ENCODE measurements at regions not wholly inside any gene's neighbourhood (a gene's known extent, or its start where the extent isn't known, plus 50 kb on each side); places are given as distances from the start of the nearest gene placed in this dataset.

DNA sequence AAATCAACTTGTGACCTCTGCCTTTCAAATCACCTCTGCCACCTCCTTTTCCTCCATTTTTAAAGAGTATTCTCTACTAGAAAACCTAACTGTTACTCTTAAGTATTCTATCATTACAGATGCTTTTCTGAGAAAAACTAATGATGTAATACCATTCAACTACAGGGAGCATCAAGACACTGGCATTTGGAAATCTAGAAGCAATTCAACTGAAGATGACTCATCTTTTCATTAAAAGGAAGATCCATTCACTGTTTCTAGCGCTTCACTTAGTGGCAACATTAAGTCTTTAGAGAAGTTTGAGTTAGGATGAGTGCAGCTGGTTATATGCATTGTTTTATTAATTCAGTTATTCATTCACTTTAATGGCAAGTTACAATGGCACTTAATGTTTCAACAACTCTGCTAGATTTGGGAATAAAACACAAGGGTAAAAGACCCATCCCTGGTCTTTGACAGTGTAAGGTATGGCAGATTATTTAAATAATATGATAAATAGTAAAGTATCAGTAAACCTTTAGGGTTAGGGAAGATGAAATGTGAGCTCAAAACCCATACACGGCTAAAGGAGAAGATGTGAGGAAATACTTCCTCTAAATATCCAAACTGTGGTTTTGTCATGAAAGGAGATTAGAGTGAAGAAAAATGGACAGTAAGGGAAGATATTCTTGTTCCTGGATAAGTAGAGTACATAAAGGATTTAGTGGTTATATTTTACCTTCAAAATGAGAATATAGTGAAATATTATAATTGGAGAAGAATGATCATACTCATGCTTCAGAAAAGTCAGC lies 61.7 kb downstream of the KCNJ2 start:
- no peak for DNase-seq (ENCODE audit: low read depth in 2 of 2)

DNA sequence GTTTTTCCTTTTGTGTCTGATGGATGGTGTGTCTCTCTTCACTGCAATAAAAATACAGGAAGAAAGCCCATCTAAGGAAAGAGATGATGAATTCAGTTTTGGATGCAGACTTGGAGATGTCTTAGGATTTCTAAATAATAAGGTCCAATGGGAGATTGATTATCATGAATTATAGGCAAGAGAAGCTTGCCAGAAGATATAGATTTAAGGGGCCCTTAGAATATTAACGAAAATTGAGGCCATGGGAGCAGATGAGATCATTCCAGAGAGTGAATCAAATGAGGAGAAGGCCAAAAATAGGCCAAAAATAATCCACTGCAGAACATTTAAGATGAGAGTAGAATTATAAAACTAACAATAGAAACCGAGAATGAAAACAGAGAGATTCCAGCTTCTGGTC lies 63.1 kb downstream of the KCNJ2 start:
- DNase-seq (ENCODE audit: low read depth in 2 of 2), result no peak

DNA sequence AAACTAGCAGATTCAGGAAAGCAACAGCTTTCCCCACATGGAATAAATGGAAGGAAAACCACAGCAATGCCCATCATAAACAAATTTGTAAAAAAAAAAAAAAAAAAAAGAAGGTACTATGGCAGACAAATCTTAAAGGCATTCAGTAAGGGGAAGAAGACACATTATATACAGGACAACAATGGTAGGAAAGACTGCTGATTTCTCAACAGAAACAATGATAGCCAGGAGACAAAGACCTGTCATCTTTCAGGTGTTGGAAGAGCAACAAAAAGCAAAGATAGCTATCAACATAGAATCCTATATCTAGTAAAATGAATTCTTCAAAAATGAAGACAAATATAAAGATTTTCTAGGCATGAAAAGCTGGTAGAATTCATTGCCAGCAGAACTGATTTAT lies 65.9 kb downstream of the KCNJ2 start:
- DNase-seq (ENCODE audit: low read depth in 2 of 2), result no peak

DNA sequence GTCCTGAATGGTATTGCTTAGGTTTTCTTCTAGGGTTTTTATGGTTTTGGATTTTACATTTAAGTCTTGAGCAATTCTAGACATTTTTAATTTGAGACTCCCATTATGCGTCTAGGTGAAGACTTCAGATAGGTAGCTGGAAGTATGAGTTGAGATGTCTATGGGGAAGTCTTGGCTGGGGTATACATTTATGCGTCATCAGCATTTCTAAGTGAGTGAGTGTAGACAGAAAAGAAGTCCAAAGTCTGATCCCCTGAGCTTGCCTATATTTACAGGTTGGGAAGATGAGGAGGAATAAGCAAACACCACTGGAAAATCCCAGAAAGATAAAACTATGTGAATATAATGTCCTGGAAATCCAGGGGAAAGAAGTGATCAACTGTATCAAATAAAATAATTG lies 68.9 kb downstream of the KCNJ2 start:
- no peak for DNase-seq (ENCODE audit: low read depth in 2 of 2)

DNA sequence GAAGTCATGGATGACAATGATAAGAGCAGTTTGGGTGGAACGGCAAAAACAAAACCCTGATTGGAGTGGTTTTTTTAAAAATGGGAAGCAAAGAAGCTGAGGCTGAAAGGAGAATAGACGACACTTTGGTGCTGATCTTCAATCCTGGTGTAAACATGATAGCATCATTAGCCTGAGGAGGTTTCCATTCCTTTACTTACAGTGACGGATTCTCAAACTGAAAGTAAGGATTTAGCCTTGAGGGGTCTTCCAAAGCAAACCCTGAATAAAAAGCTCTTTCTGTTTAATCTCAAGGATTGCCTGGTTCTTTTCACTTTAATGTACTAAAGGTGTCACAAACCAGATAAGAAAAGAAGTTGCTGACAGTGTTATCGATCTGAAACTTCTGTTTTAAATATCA lies 69.3 kb downstream of the KCNJ2 start:
- DNase-seq (ENCODE audit: low read depth in 2 of 2), result no peak

DNA sequence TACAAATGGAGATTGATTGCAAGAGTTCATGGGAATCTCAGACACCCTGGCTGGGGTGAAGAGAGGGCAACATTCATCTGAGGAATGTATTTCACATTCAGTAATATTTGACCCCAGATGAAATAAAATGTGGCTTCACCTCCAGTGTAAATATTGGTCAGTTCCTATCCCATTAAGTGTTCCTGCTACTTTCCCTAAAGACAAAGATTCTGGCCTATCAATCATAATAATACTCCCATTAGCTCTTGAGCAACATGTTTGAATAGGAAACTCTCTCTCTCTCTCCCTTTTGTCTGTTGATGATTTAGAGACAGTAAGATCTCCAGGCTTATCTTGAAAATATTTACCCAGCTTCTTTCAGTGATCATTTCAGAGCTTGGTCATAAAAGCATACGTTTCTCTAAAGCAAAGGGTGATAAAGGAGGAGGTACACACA lies 70.1 kb downstream of the KCNJ2 start:
- no peak for DNase-seq (ENCODE audit: low read depth in 2 of 2)

DNA sequence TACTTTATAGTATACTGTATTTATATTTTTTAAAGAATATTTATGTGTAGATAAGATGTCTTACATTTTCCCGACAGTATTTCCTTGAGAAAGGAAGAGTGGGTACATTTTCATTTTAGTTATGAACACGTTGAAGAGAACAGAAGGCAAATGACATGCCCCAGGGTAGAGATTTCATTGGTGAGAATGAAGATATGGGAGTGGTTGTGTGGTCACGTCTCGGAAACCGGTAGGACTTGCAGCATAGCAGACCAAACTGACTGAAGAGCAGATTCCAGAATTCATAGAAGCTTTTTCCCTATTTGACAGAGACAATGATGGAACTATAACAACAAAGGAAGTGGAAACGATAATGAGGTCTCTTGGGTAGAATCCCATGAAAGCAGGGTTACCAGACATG lies 71.7 kb downstream of the KCNJ2 start:
- DNase-seq (ENCODE audit: low read depth in 2 of 2), result no peak

DNA sequence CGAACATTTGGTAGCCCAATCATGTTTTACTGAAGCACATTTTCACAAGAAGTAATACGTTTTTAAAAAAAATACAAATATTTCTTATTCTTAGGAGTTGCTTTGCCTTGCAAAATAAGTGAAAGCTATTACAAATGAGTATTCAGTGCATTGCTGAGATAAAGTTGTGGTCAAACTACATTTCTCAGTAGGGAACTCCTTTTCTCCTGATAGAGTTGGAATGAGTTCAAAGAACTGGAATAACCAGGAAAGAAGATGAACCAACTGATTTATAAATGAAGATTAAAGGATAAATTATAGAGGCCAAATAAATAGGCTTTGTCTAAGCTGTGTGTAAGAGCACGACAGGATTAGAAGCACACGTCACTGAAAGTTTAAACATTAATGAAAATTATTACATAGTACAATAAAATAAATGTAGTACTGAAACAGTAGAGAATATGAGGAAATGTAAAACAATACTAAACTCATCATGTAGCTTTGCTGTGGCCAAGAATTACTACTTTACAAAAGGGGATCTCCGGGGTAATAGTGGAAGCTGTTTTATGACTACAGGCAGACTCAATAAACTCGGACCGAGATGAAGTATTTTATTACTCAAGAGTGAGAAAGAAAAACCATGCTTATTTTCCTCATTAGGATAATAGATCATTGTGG lies 73.6 kb downstream of the KCNJ2 start:
- DNase-seq (ENCODE audit: low read depth in 2 of 2), result no peak

DNA sequence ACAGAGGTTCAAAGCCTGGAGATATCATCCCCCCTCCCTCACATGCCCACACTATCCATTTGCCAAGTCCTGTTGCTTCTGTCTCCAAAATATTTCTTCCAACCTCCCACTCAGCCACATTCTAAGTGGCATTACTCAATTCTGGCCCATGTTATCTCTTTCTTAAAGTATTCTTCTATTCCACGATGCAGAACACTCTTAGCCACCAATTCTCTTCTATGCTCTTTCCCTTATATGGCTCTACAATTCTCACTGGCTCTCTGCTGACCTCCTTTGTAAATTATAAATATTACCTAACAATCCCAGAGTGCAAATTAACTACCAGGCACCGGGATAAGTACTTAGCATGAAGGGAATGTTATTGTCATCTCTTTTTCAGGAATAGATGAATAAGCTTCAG lies 82.4 kb downstream of the KCNJ2 start:
- no peak for DNase-seq (ENCODE audit: low read depth in 2 of 2)

DNA sequence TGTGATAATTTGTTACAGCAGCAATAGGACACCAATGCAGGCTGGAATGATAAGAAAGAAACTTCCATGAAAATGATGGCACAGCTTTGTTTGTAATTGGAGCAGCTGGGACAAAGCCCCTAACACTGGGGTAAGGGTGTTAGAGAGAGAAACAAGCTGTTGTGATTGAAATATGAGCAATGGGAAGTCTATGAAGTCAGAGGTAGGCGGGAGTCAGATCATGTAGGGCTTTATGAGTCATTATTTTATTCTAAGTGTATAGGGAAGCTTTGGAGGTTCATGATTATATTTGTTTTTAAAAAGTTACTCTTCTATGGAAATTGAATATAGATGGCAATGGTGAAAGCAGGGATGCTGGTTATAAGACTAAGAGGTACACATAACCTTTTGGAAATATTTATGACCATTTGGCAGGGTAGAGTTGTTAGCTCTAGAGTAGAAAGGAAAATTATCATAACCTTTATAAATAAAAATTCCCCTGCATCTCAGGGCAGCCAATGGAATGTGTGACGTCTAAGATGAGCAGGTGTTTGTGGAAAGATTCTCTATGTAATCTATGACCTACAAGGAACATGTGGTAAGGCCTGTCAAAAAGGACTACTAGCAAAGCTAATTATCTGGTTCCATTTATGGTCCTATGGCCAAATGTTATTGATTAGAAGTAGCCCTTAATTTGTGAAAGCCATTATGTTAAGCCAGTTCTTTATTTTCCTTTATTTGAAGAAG lies 85.6 kb downstream of the KCNJ2 start:
- DNase-seq (ENCODE audit: low read depth in 2 of 2), result no peak

DNA sequence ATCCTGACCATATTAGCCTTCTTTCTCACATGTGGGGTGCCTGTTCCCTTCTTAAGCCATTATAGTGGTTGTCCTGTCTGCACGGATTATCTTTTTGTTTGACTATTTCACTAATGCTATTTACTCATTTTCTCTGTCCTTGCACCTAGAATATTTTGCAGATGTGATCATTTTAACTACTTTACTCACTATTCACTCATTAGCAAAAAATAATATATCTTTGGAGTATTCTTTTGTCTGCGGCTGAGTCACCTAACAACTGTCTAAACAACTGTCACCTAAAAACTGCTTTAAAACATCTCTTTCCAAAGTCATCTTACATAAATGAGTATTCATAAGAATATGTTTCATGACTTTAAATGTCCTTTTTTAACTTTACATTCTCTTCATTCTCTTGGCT lies 87.4 kb downstream of the KCNJ2 start:
- no peak for DNase-seq (ENCODE audit: low read depth in 2 of 2)

DNA sequence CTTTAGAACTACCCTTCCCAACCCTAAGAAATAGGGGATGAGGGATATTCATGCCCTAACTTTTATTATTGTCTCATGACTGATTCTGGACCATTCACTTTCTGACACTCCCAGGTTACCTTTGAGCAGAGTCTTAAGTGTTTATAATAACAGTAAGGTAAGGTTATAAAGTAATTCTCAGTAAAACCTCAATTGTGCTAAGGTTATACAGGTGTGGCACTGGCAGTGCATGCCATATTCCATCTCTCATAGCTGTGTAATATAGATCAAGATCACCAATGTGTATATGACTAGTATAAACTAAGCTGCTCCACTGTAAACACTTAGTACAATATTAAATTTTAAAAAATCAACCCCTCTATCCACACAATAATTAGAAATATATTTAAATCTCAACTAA lies 89.1 kb downstream of the KCNJ2 start:
- no peak for DNase-seq (ENCODE audit: low read depth in 2 of 2)

DNA sequence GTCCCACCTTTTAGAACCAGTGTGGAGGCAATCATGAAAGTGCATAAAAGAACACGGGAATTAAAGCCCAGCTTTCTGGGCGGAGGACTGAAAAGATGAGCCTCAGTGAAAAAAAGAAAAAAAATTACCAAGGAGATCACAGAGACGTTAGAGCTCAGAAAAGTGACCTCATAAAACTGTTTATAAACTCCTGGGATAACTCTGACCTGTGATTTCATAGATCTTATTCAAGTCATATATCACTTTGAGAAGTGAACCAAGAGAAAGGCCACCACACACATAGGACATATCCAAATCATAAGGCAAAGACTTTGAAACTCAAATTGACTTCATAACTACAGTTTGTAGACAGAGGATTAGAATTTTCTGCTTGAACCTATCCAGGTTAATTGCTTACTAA lies 90.1 kb downstream of the KCNJ2 start:
- DNase-seq (ENCODE audit: low read depth in 2 of 2), result no peak

DNA sequence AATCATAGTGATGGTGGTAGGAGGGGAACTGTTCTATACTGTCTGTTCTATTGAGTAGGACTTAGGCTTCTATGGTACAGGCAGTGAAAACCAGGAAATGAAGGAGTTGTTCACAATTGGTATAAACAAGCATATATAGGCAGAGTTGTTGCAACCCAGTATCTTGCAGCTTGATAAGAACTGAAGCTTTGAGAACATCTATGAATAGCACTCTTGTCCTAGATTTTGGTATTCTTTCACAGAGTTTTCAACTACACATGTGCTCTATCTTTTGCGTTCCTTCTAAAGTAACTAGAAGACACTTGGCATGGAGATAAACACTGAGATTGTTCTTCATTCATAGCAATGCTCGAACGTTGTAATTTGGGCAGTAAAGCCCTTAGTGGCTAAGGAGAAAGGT lies 91.8 kb downstream of the KCNJ2 start:
- DNase-seq (ENCODE audit: low read depth in 2 of 2), result no peak

DNA sequence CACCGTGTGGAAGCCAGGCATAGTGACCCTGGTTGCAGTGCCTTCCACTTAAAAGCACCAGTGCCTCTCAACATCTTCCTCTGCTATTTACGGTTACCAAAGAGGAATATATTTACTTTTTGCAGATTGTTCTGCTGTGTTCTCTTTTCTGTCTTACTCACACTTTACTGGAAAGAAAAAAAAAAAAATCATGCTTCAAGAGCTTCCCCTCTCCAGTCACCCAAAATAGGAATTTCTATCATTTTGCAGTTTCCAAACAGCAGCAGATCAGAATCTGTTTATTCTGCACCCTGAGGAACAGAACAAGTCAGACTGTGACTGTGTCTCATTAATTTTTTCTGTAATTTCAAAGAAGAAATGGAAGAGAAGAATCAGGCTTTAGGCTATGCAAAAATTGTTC lies 96.1 kb downstream of the KCNJ2 start:
- DNase-seq (ENCODE audit: low read depth in 2 of 2), result no peak

DNA sequence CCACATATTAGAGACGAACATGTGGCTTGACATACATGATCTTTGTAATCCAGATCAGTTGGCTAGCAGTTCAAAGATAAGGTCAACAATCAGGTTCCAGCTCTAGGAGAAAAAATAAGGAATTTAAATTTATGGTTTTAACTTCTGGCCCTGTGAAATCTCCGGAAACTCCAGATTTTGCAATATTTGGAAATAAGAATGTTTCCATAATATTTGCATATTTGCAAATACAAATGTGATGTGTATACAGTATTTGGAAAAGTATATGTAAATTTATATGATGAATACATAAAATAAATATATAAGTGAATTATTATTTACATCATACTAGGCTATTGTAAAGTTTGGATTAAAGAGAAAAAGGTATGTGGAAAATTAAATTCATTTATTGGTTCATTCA lies 97.1 kb downstream of the KCNJ2 start:
- no peak for DNase-seq (ENCODE audit: low read depth in 2 of 2)

DNA sequence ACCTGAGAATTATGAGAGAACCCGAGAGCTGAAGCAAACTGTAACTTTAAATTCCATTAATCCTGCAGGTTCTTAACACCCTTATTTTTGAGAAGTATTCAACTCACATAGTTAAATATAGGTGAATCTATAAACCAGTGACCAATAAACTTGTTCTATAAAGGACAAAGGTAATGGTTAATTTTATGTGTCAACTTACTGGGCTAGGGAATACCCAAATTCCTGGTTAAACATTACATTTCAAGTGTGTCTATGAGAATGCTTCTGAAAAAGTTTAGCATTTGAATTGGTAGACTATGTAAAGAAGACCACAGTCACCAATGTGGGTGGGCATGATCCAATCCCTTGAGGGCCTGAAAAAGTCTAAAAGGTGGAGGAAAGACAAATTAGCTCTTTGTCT lies 99.1 kb downstream of the KCNJ2 start:
- no peak for DNase-seq (ENCODE audit: low read depth in 2 of 2)

DNA sequence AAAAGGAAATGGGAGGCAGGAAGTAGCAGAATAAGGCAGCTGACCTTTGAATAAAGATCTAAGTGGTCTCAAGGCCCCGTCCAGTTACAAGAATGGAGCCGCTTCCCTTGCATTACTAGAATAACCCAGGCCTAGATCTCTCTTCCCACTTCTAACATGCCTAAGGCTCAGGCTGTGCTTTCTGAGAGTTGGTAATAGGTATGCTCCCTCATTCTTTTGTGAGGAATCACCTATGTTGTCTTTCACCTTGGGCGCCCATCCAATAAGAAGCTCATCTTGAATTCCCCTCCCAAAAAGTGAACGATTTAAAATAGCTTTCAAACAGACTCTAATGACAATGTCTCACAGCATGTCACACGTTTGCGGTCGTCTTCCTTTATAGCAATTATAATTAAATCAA lies 101.2 kb downstream of the KCNJ2 start:
- no peak for DNase-seq (ENCODE audit: low read depth in 2 of 2)

DNA sequence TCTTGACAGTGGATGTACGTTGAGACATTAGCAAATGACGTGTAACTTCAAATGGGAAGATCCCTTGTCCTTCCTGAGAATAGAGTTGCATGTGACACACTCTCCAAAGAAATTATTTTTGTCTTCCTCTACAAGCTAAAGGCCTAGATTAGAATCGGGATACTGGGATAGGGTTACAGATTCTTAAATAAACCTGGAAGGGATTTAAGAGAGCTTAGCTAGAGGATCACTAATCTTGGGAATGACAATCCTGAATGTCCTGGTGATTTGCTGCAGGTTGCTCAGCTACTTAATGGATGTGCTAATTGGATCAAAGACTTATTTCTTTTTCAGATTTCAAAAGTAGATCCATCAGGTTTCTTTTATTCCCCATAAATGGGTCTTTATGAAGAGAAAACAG lies 101.9 kb downstream of the KCNJ2 start:
- DNase-seq (ENCODE audit: low read depth in 2 of 2), result no peak

DNA sequence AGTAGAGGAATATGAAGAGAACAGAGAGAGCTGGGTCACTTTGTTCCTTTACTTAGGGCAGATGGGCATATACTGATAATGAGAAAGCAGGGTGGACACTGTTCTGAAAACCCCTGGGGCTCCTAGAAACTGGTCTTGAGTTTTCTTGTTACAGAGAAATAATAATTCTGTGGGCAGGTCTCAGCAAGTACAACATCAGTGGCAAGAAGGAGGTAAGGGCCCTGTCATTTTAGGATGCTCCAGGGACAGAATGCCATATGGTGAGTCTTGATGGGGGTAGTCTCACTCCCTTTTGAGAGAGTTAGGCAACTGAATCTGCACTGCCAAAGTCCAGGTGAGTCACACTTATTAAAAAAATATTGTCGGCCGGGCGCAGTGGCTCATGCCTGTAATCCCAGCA lies 102.3 kb downstream of the KCNJ2 start:
- DNase-seq (ENCODE audit: low read depth in 2 of 2), result no peak

DNA sequence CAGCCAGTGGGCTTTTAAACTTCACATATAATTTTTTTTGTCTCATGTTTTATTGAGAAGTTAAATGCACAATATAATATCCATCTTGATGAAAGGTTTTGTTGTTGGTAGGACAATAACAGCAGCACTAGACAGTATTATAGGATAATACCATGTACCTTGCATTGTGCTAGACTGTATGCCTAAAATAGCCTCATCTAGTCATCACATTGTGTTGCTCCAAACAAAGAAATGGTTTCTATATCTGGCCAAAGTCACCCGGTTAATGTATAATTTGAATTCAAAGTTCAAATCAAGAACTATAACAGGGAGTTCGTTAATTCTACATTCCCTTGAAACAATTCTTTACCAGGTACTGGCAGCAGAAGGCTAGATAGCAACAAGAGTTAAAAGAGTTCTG lies 104.9 kb downstream of the KCNJ2 start:
- no peak for DNase-seq (ENCODE audit: low read depth in 2 of 2)

DNA sequence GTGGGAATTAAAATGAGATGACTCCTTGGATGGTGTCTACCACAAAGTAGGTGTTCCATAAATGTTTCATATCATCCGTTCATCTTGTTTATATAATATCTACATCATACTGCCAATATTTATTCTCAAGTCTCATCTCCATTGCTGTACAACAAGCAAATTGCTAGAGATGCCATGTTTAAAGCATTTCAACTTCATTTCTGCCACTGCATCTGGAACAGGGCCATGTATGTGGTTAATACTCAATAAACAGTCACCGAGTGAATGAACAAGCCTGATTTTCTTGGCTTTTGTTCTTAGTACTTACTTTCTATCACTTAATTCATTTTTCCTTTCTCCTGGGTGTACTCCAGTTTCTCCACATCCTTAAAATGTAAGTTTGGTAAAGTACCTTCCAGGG lies 107.6 kb downstream of the KCNJ2 start:
- DNase-seq (ENCODE audit: low read depth in 2 of 2), result no peak

DNA sequence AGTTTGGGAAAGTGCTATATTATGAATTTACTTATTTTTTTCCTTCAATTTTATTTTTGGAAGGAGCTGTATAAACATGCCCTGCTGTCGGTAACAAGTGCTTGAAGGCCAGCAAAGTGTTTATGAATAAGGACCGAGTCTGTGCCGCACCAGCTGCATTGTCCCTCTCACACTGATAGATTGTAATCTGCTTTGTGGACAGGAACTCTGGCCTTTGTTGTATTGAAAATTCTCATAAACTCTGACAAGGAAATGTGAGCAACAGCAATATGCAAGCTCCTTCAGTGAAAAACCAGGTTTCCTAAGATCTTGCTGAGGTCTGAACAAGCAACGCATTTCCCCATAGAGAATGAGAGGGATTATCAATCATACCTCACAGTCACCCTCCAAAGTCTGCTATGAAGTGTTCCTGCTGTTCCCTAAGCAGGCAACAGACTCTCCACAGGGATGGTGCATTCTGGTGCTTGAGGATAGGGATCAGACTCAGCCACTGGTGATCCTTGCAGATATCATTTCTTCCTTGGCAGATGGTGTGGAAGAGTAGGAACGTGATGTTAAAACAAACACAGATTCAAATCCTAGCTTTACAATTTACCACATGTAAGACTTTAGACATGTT lies 109.6 kb downstream of the KCNJ2 start:
- no peak for DNase-seq (ENCODE audit: low read depth in 2 of 2)

All from stimulated activated CD8-positive, alpha-beta memory T cell treated with anti-CD3 and anti-CD28 coated beads, Interleukin-2, amount 100 ng/mL, for 1 hour (primary cell).